ENCODE measurements at regions not wholly inside any gene's neighbourhood (a gene's known extent, or its start where the extent isn't known, plus 50 kb on each side); places are given as distances from the start of the nearest gene placed in this dataset.

DNA sequence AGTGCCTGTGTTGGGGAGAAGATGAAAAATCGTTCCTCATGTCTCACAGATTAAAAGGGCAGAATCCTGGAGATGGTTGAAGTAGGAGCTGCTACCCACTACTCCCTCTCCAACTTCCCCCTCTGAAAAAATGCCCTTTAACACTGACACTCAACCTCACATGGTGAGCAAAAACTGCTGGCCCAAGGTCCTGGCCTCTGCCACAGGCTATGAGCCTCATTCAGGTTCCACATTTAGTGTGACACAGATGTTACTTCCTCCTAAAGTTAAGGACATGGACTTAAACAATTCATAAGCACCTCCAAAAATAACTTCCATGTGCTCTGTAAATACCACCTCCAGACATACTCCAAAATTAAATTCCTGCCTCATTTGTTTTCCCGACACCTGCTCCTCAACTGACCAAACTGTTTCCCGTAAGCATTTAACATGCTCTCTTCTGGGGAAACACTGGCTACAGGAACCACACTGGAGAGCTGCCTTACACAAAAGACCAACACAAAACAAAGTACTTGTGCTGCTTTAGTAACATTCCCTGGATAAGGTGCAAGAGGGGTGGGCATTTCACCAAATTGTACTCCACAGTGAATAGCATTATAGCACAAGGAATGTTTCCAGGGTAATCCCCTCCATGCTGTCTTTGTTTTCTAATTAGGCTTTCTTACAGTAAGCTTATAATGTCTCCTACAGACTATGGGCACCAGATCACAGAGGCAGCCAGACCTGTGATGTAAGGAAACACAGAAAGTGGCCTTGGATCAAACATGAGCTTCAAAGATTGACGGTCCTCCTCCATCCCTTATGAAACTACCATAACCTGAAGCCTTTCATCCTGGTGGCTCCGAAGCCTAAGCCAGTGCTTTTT lies 57.0 kb downstream of the PHLDA1 start:
- Histone ChIP-seq H3K27ac (ENCODE audit: low read length) (no peak overlapping the region), H3K4me1 (ENCODE audit: control insufficient read depth, insufficient read depth, low read length) (peaks cover 15% of the 10 kb centered on the region), H3K9ac (ENCODE audit: low read length in 2 of 2) (no peak overlapping the region), H3K9me3 (ENCODE audit: control insufficient read depth in 2 of 2, low read length in 2 of 2) (no peaks in the 10 kb centered on the region), H3K36me3 (ENCODE audit: control insufficient read depth in 2 of 2, insufficient read depth in 2 of 2, low read length in 2 of 2) (no peaks in the 10 kb centered on the region), H3K4me3 (ENCODE audit: low read length in 2 of 2) (no peak overlapping the region), H3K27me3 (ENCODE audit: control insufficient read depth in 1 of 2, insufficient read depth in 2 of 2, low read length in 2 of 2) (no peaks in the 10 kb centered on the region)

GRCh38 chr12:75971253-75971652 lies 60.3 kb downstream of the PHLDA1 start:
- Histone ChIP-seq H3K27me3 (ENCODE audit: control insufficient read depth in 1 of 2, insufficient read depth in 2 of 2, low read length in 2 of 2) (no peaks in the 10 kb centered on the region), H3K27ac (ENCODE audit: low read length) (no peak overlapping the region), H3K4me3 (ENCODE audit: low read length in 2 of 2) (no peak overlapping the region), H3K9me3 (ENCODE audit: control insufficient read depth in 2 of 2, low read length in 2 of 2) (no peaks in the 10 kb centered on the region), H3K4me1 (ENCODE audit: control insufficient read depth, insufficient read depth, low read length) (peaks cover 2% of the 10 kb centered on the region), H3K9ac (ENCODE audit: low read length in 2 of 2) (no peak overlapping the region), H3K36me3 (ENCODE audit: control insufficient read depth in 2 of 2, insufficient read depth in 2 of 2, low read length in 2 of 2) (no peaks in the 10 kb centered on the region)

DNA sequence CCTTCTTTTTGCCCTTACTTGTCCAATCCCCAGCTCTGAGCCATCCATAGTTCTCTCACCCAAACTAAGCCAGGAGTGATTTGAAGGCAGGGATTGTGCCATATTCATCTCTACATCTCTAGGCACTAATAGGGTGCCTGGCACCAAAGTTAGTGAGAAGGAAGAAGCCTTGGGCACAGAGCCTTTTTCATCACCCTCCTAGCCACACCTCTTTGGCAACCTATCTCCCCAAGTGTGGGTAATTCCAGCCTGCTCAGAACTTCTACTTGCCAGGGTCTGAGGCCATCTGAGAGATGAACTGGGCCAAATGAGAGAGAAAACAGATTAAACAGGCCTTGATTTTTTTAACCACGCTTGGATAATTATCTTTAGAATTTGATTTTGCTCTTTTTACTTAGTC lies 61.3 kb downstream of the PHLDA1 start:
- Histone ChIP-seq H3K9me3 (ENCODE audit: control insufficient read depth in 2 of 2, low read length in 2 of 2) (no peaks in the 10 kb centered on the region), H3K36me3 (ENCODE audit: control insufficient read depth in 2 of 2, insufficient read depth in 2 of 2, low read length in 2 of 2) (no peaks in the 10 kb centered on the region), H3K27me3 (ENCODE audit: control insufficient read depth in 1 of 2, insufficient read depth in 2 of 2, low read length in 2 of 2) (no peaks in the 10 kb centered on the region), H3K27ac (ENCODE audit: low read length) (no peak overlapping the region), H3K9ac (ENCODE audit: low read length in 2 of 2) (no peak overlapping the region), H3K4me1 (ENCODE audit: control insufficient read depth, insufficient read depth, low read length) (peaks cover 2% of the 10 kb centered on the region), H3K4me3 (ENCODE audit: low read length in 2 of 2) (no peak overlapping the region)

DNA sequence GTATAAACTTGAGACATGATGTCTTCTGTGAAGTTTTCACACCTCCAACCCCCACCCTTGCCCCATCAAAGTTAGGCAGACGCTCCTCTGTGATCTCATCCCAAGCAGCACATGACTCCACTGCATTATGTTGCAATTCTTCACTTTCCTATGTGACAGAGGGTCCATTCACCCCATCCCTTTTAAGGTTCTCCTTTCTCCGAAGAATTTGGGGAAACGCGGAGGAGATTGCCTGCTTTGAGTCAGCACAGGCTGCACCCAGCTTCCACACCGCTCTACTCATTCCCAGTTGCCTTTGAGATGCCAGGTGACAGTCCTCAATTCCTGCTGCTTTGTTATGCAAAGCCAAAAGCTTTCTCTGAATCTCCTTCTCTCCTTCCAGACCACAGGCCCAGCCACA lies 61.8 kb downstream of the PHLDA1 start:
- H3K27ac ChIP-seq (ENCODE audit: low read length): no peak overlapping the region
- H3K9me3 ChIP-seq (ENCODE audit: control insufficient read depth in 2 of 2, low read length in 2 of 2): no peaks in the 10 kb centered on the region
- no peak overlapping the region for H3K9ac ChIP-seq (ENCODE audit: low read length in 2 of 2)
- peaks cover 2% of the 10 kb centered on the region for H3K4me1 ChIP-seq (ENCODE audit: control insufficient read depth, insufficient read depth, low read length)
- H3K4me3 ChIP-seq (ENCODE audit: low read length in 2 of 2): no peak overlapping the region
- H3K27me3 ChIP-seq (ENCODE audit: control insufficient read depth in 1 of 2, insufficient read depth in 2 of 2, low read length in 2 of 2): no peaks in the 10 kb centered on the region
- H3K36me3 ChIP-seq (ENCODE audit: control insufficient read depth in 2 of 2, insufficient read depth in 2 of 2, low read length in 2 of 2): no peaks in the 10 kb centered on the region

GRCh38 chr12:75965661-75966060 lies 65.9 kb downstream of the PHLDA1 start:
- no peaks in the 10 kb centered on the region for H3K27me3 ChIP-seq (ENCODE audit: control insufficient read depth in 1 of 2, insufficient read depth in 2 of 2, low read length in 2 of 2)
- H3K4me1 ChIP-seq (ENCODE audit: control insufficient read depth, insufficient read depth, low read length): peaks cover 2% of the 10 kb centered on the region
- H3K36me3 ChIP-seq (ENCODE audit: control insufficient read depth in 2 of 2, insufficient read depth in 2 of 2, low read length in 2 of 2): no peaks in the 10 kb centered on the region
- H3K27ac ChIP-seq (ENCODE audit: low read length): no peak overlapping the region
- no peak overlapping the region for H3K4me3 ChIP-seq (ENCODE audit: low read length in 2 of 2)
- no peaks in the 10 kb centered on the region for H3K9me3 ChIP-seq (ENCODE audit: control insufficient read depth in 2 of 2, low read length in 2 of 2)
- no peak overlapping the region for H3K9ac ChIP-seq (ENCODE audit: low read length in 2 of 2)

- H3K9me3 ChIP-seq (ENCODE audit: control insufficient read depth in 2 of 2, low read length in 2 of 2): no peaks in the 10 kb centered on the region
- H3K4me1 ChIP-seq (ENCODE audit: control insufficient read depth, insufficient read depth, low read length): no peaks in the 10 kb centered on the region
- no peak overlapping the region for H3K4me3 ChIP-seq (ENCODE audit: low read length in 2 of 2)
- H3K9ac ChIP-seq (ENCODE audit: low read length in 2 of 2): no peak overlapping the region
- H3K27ac ChIP-seq (ENCODE audit: low read length): no peak overlapping the region
- no peaks in the 10 kb centered on the region for H3K27me3 ChIP-seq (ENCODE audit: control insufficient read depth in 1 of 2, insufficient read depth in 2 of 2, low read length in 2 of 2)
- no peaks in the 10 kb centered on the region for H3K36me3 ChIP-seq (ENCODE audit: control insufficient read depth in 2 of 2, insufficient read depth in 2 of 2, low read length in 2 of 2)
Observed at GRCh38 chr12:75964150-75964549, 67.4 kb downstream of the PHLDA1 start.

DNA sequence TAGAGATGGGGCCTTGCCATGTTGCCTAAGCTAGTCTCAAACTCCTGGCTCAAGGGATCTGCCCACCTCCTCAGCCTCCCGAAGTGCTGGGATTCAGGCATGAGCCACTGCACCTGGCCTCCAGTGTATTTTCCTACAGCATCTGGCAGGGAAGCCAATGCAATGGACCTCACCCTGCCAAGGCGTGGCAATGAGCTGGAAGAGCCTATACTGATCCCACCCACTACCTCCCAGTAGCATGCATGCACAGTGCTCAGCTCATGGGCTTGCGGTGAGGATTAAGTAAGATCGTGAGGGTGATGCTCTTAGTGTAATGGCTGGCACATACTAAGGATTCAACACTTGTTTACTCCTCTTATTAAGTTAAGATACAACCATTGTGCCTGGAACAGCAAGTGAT lies 69.7 kb downstream of the PHLDA1 start:
- no peaks in the 10 kb centered on the region for H3K9me3 ChIP-seq (ENCODE audit: control insufficient read depth in 2 of 2, low read length in 2 of 2)
- H3K36me3 ChIP-seq (ENCODE audit: control insufficient read depth in 2 of 2, insufficient read depth in 2 of 2, low read length in 2 of 2): no peaks in the 10 kb centered on the region
- H3K27ac ChIP-seq (ENCODE audit: low read length): no peak overlapping the region
- no peaks in the 10 kb centered on the region for H3K27me3 ChIP-seq (ENCODE audit: control insufficient read depth in 1 of 2, insufficient read depth in 2 of 2, low read length in 2 of 2)
- no peaks in the 10 kb centered on the region for H3K4me1 ChIP-seq (ENCODE audit: control insufficient read depth, insufficient read depth, low read length)
- no peak overlapping the region for H3K9ac ChIP-seq (ENCODE audit: low read length in 2 of 2)
- no peak overlapping the region for H3K4me3 ChIP-seq (ENCODE audit: low read length in 2 of 2)

- Histone ChIP-seq H3K4me3 (ENCODE audit: low read length in 2 of 2) (no peak overlapping the region), H3K27ac (ENCODE audit: low read length) (no peak overlapping the region), H3K4me1 (ENCODE audit: control insufficient read depth, insufficient read depth, low read length) (no peaks in the 10 kb centered on the region), H3K9ac (ENCODE audit: low read length in 2 of 2) (no peak overlapping the region), H3K9me3 (ENCODE audit: control insufficient read depth in 2 of 2, low read length in 2 of 2) (no peaks in the 10 kb centered on the region), H3K27me3 (ENCODE audit: control insufficient read depth in 1 of 2, insufficient read depth in 2 of 2, low read length in 2 of 2) (no peaks in the 10 kb centered on the region), H3K36me3 (ENCODE audit: control insufficient read depth in 2 of 2, insufficient read depth in 2 of 2, low read length in 2 of 2) (no peaks in the 10 kb centered on the region)
Observed at GRCh38 chr12:75960954-75961661, 70.5 kb downstream of the PHLDA1 start.

DNA sequence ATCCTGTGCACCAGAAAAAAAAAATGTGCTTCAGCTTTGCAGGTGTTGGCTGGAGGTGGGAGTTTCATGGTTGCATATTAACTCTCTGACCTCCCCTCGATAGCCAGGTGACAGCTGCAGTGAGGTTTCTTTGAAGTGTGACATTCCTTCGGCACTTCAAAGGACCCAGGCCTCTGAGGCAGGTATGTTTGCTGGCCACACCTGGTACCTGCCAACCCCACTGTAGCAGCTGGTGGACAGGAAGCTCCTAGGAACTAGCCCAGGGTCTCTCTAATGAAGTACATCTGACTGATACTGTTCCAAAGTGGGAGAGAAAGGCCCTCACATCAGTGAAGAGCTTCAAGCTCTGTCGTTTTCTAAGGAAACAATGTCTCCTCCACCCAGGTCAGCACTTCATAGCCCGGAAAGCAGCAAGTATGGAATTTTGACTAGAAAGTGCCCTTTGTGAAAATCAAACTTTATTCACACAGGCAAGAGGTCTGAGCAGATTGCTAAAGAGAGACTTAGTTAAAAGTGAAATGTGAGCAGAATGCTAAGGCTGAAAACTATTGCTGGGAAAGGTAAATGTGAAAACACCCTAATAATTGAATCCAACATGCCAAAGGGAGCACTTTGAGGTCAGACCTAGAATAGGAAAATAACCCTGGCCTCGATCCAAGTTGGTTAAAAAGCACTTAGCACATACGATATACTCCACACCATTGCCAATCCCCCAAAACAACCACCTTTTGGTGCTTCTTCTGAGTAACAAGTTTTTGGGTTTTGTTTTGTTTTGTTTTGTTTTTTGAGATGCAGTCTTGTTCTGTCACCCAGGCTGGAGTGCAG lies 71.3 kb downstream of the PHLDA1 start:
- Histone ChIP-seq H3K27me3 (ENCODE audit: control insufficient read depth in 1 of 2, insufficient read depth in 2 of 2, low read length in 2 of 2) (no peaks in the 10 kb centered on the region), H3K4me3 (ENCODE audit: low read length in 2 of 2) (no peak overlapping the region), H3K4me1 (ENCODE audit: control insufficient read depth, insufficient read depth, low read length) (no peaks in the 10 kb centered on the region), H3K36me3 (ENCODE audit: control insufficient read depth in 2 of 2, insufficient read depth in 2 of 2, low read length in 2 of 2) (no peaks in the 10 kb centered on the region), H3K27ac (ENCODE audit: low read length) (no peak overlapping the region), H3K9me3 (ENCODE audit: control insufficient read depth in 2 of 2, low read length in 2 of 2) (no peaks in the 10 kb centered on the region), H3K9ac (ENCODE audit: low read length in 2 of 2) (no peak overlapping the region)

GRCh38 chr12:75959506-75959905 lies 72.1 kb downstream of the PHLDA1 start:
- Histone ChIP-seq H3K27me3 (ENCODE audit: control insufficient read depth in 1 of 2, insufficient read depth in 2 of 2, low read length in 2 of 2) (no peaks in the 10 kb centered on the region), H3K9ac (ENCODE audit: low read length in 2 of 2) (no peak overlapping the region), H3K4me3 (ENCODE audit: low read length in 2 of 2) (no peak overlapping the region), H3K36me3 (ENCODE audit: control insufficient read depth in 2 of 2, insufficient read depth in 2 of 2, low read length in 2 of 2) (no peaks in the 10 kb centered on the region), H3K9me3 (ENCODE audit: control insufficient read depth in 2 of 2, low read length in 2 of 2) (no peaks in the 10 kb centered on the region), H3K27ac (ENCODE audit: low read length) (no peak overlapping the region), H3K4me1 (ENCODE audit: control insufficient read depth, insufficient read depth, low read length) (no peaks in the 10 kb centered on the region)
